ENCODE measurements at regions not wholly inside any gene's neighbourhood (a gene's known extent, or its start where the extent isn't known, plus 50 kb on each side); places are given as distances from the start of the nearest gene placed in this dataset.

GRCh38 chr6:21668795-21669194 lies 75.2 kb downstream of the SOX4 start:
- H3K36me3 ChIP-seq (ENCODE audit: control insufficient read depth in 2 of 2, insufficient read depth in 2 of 2, low read length in 2 of 2): no peaks in the 10 kb centered on the region
- H3K4me1 ChIP-seq (ENCODE audit: control insufficient read depth, insufficient read depth, low read length): peaks cover 27% of the 10 kb centered on the region
- H3K27me3 ChIP-seq (ENCODE audit: control insufficient read depth in 1 of 2, insufficient read depth in 2 of 2, low read length in 2 of 2): peaks cover 21 to 34% of the 10 kb centered on the region in 2 donors
- H3K9ac ChIP-seq (ENCODE audit: low read length in 2 of 2): no peak overlapping the region
- H3K9me3 ChIP-seq (ENCODE audit: control insufficient read depth in 2 of 2, low read length in 2 of 2): no peaks in the 10 kb centered on the region
- H3K27ac ChIP-seq (ENCODE audit: low read length): no peak overlapping the region
- H3K4me3 ChIP-seq (ENCODE audit: low read length in 2 of 2): no peak overlapping the region

- H3K36me3 ChIP-seq (ENCODE audit: control insufficient read depth in 2 of 2, insufficient read depth in 2 of 2, low read length in 2 of 2): no peaks in the 10 kb centered on the region
- H3K27me3 ChIP-seq (ENCODE audit: control insufficient read depth in 1 of 2, insufficient read depth in 2 of 2, low read length in 2 of 2): no peaks in the 10 kb centered on the region
- H3K9me3 ChIP-seq (ENCODE audit: control insufficient read depth in 2 of 2, low read length in 2 of 2): no peaks in the 10 kb centered on the region
- H3K4me3 ChIP-seq (ENCODE audit: low read length in 2 of 2): no peak overlapping the region
- no peak overlapping the region for H3K9ac ChIP-seq (ENCODE audit: low read length in 2 of 2)
- H3K27ac ChIP-seq (ENCODE audit: low read length): no peak overlapping the region
- H3K4me1 ChIP-seq (ENCODE audit: control insufficient read depth, insufficient read depth, low read length): no peaks in the 10 kb centered on the region
Observed at GRCh38 chr6:21676769-21677168, 83.2 kb downstream of the SOX4 start.

DNA sequence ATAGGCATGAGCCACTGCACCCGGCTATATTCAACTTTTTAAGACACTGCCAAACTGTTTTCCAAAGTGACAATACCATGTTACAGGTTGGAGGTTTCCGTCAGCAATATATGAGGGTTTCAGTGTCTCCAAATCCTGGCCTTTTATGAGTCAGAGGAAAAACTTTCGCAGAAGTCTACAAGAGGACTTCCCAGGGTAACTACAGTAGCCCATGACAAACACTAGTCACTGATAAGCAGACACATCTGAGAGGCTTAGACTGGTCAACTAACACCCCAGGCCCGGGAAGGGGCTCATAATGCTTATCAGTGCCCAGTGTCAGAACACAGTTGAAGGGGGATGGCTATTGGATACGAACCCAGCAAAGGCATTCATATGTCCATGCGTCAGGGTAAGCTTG lies 85.4 kb downstream of the SOX4 start:
- Histone ChIP-seq H3K9ac (ENCODE audit: low read length in 2 of 2) (no peak overlapping the region), H3K27ac (ENCODE audit: low read length) (no peak overlapping the region), H3K4me3 (ENCODE audit: low read length in 2 of 2) (no peak overlapping the region), H3K4me1 (ENCODE audit: control insufficient read depth, insufficient read depth, low read length) (no peaks in the 10 kb centered on the region), H3K9me3 (ENCODE audit: control insufficient read depth in 2 of 2, low read length in 2 of 2) (no peaks in the 10 kb centered on the region), H3K36me3 (ENCODE audit: control insufficient read depth in 2 of 2, insufficient read depth in 2 of 2, low read length in 2 of 2) (no peaks in the 10 kb centered on the region), H3K27me3 (ENCODE audit: control insufficient read depth in 1 of 2, insufficient read depth in 2 of 2, low read length in 2 of 2) (no peaks in the 10 kb centered on the region)

DNA sequence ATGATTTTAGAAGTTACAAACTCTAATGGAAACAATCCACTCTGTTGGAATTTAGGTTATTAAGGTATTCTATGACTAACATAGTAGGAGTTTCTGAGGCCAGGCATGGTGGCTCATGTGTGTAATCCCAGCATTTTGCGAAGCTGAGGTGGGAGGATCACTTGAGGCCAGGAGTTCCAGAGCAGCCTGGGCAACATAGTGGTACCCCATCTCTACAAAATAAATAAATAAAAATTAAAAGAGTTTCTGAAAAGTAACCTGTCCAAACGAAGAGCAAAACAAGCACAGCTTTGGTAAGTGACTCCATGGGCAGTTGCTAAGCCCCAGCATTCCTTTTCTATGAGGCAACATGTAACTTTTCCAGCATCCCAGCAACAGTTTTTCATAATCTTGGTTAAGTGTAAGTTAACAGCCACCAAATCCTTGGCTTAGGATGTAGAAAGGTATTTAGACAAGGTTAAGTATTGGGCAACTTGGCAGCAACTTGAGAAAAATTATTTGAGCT lies 86.3 kb downstream of the SOX4 start:
- H3K27me3 ChIP-seq (ENCODE audit: control insufficient read depth in 1 of 2, insufficient read depth in 2 of 2, low read length in 2 of 2): no peaks in the 10 kb centered on the region
- H3K9ac ChIP-seq (ENCODE audit: low read length in 2 of 2): no peak overlapping the region
- H3K9me3 ChIP-seq (ENCODE audit: control insufficient read depth in 2 of 2, low read length in 2 of 2): no peaks in the 10 kb centered on the region
- no peaks in the 10 kb centered on the region for H3K36me3 ChIP-seq (ENCODE audit: control insufficient read depth in 2 of 2, insufficient read depth in 2 of 2, low read length in 2 of 2)
- no peak overlapping the region for H3K4me3 ChIP-seq (ENCODE audit: low read length in 2 of 2)
- no peaks in the 10 kb centered on the region for H3K4me1 ChIP-seq (ENCODE audit: control insufficient read depth, insufficient read depth, low read length)
- H3K27ac ChIP-seq (ENCODE audit: low read length): no peak overlapping the region

GRCh38 chr6:21680611-21681010 lies 87.1 kb downstream of the SOX4 start:
- no peaks in the 10 kb centered on the region for H3K27me3 ChIP-seq (ENCODE audit: control insufficient read depth in 1 of 2, insufficient read depth in 2 of 2, low read length in 2 of 2)
- H3K4me1 ChIP-seq (ENCODE audit: control insufficient read depth, insufficient read depth, low read length): no peaks in the 10 kb centered on the region
- no peaks in the 10 kb centered on the region for H3K36me3 ChIP-seq (ENCODE audit: control insufficient read depth in 2 of 2, insufficient read depth in 2 of 2, low read length in 2 of 2)
- no peak overlapping the region for H3K9ac ChIP-seq (ENCODE audit: low read length in 2 of 2)
- H3K4me3 ChIP-seq (ENCODE audit: low read length in 2 of 2): no peak overlapping the region
- H3K9me3 ChIP-seq (ENCODE audit: control insufficient read depth in 2 of 2, low read length in 2 of 2): no peaks in the 10 kb centered on the region
- H3K27ac ChIP-seq (ENCODE audit: low read length): no peak overlapping the region

- Histone ChIP-seq H3K27me3 (ENCODE audit: control insufficient read depth in 1 of 2, insufficient read depth in 2 of 2, low read length in 2 of 2) (no peaks in the 10 kb centered on the region), H3K9ac (ENCODE audit: low read length in 2 of 2) (no peak overlapping the region), H3K4me1 (ENCODE audit: control insufficient read depth, insufficient read depth, low read length) (no peaks in the 10 kb centered on the region), H3K36me3 (ENCODE audit: control insufficient read depth in 2 of 2, insufficient read depth in 2 of 2, low read length in 2 of 2) (no peaks in the 10 kb centered on the region), H3K27ac (ENCODE audit: low read length) (no peak overlapping the region), H3K9me3 (ENCODE audit: control insufficient read depth in 2 of 2, low read length in 2 of 2) (peaks cover 0 to 8% of the 10 kb centered on the region in 2 donors), H3K4me3 (ENCODE audit: low read length in 2 of 2) (no peak overlapping the region)
Observed at GRCh38 chr6:21690489-21690888, 96.9 kb downstream of the SOX4 start.

DNA sequence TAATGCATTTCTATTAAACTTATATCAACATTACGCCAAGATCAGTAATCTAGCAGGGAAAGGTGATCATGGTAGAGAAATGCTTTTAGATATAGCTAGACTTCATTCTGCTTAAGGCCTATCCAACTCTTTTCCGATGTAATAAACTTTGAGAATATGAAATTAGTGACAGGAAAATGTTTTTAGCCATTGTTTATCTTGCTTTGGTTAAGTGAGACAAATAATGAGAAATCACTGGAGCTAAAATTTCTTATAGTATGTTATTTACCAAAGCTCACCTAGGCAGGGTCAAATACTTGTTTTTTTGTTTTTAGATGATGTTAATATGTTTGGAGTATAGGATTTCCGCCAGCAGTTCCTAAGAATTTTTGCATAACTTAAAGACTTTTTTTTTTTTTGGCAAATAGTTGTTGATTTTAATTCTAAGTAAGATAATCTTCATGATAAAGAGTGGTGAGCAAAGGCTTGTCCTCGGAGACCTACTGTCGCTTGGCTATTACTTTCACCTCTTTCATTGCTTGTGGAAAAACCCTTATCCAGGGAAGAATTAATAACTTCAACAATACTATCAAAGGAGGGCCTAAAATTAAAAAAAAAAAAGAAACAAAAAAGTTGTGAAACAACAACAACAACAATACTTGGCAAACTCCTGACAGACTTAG lies 98.3 kb downstream of the SOX4 start:
- Histone ChIP-seq H3K27ac (ENCODE audit: low read length) (no peak overlapping the region), H3K4me1 (ENCODE audit: control insufficient read depth, insufficient read depth, low read length) (no peaks in the 10 kb centered on the region), H3K9ac (ENCODE audit: low read length in 2 of 2) (no peak overlapping the region), H3K9me3 (ENCODE audit: control insufficient read depth in 2 of 2, low read length in 2 of 2) (peaks cover 0 to 8% of the 10 kb centered on the region in 2 donors), H3K36me3 (ENCODE audit: control insufficient read depth in 2 of 2, insufficient read depth in 2 of 2, low read length in 2 of 2) (no peaks in the 10 kb centered on the region), H3K4me3 (ENCODE audit: low read length in 2 of 2) (no peak overlapping the region), H3K27me3 (ENCODE audit: control insufficient read depth in 1 of 2, insufficient read depth in 2 of 2, low read length in 2 of 2) (no peaks in the 10 kb centered on the region)

DNA sequence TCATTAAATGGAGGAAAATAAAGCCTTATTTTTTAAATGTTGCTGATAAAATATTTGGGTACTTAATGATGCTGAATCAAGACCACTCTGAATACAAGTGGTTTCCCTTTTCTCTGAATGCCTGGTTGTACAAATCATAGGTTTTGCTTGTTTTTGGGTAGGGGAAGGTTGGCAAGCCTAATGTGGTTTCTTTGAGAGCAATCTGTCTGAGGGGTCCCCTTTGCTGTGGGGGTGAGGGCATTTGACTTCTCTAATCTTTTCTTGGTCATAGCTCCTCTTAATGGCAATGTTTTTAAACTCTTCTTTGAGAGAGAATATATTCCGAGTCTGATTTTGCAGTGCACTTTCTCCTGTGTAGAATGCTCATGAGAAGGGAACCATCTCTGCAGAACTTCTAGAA lies 99.2 kb downstream of the SOX4 start:
- Histone ChIP-seq H3K27me3 (ENCODE audit: control insufficient read depth in 1 of 2, insufficient read depth in 2 of 2, low read length in 2 of 2) (no peaks in the 10 kb centered on the region), H3K9ac (ENCODE audit: low read length in 2 of 2) (no peak overlapping the region), H3K4me1 (ENCODE audit: control insufficient read depth, insufficient read depth, low read length) (no peaks in the 10 kb centered on the region), H3K9me3 (ENCODE audit: control insufficient read depth in 2 of 2, low read length in 2 of 2) (peaks cover 0 to 4% of the 10 kb centered on the region in 2 donors), H3K4me3 (ENCODE audit: low read length in 2 of 2) (no peak overlapping the region), H3K36me3 (ENCODE audit: control insufficient read depth in 2 of 2, insufficient read depth in 2 of 2, low read length in 2 of 2) (no peaks in the 10 kb centered on the region), H3K27ac (ENCODE audit: low read length) (no peak overlapping the region)

DNA sequence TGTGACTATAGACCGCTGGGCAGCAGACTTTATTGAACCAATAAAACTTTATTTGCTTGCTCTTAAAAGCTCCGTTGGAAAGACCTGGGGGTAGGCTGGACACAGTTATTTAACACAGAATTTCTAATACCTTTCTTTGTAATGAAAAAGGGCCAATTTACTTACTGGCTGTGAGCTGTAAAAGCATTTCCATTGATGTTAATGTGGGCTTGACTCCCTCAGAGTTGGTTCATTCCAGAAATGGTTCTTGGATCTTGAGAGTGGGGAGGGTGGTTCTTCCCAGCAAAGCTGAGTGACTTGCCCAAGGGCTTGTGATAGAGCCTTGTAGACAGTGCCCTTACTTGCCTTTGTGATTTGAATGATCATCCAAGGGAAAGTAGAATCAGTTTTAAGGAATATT lies 100.6 kb downstream of the SOX4 start:
- no peaks in the 10 kb centered on the region for H3K9me3 ChIP-seq (ENCODE audit: control insufficient read depth in 2 of 2, low read length in 2 of 2)
- H3K36me3 ChIP-seq (ENCODE audit: control insufficient read depth in 2 of 2, insufficient read depth in 2 of 2, low read length in 2 of 2): no peaks in the 10 kb centered on the region

GRCh38 chr6:21707524-21708319 lies 114.2 kb downstream of the SOX4 start:
- H3K36me3 ChIP-seq (ENCODE audit: control insufficient read depth in 2 of 2, insufficient read depth in 2 of 2, low read length in 2 of 2): no peaks in the 10 kb centered on the region
- H3K27ac ChIP-seq (ENCODE audit: low read length): no peak overlapping the region
- H3K9ac ChIP-seq (ENCODE audit: low read length in 2 of 2): no peak overlapping the region
- H3K27me3 ChIP-seq (ENCODE audit: control insufficient read depth in 1 of 2, insufficient read depth in 2 of 2, low read length in 2 of 2): no peaks in the 10 kb centered on the region
- no peaks in the 10 kb centered on the region for H3K9me3 ChIP-seq (ENCODE audit: control insufficient read depth in 2 of 2, low read length in 2 of 2)
- H3K4me1 ChIP-seq (ENCODE audit: control insufficient read depth, insufficient read depth, low read length): no peaks in the 10 kb centered on the region
- H3K4me3 ChIP-seq (ENCODE audit: low read length in 2 of 2): no peak overlapping the region

More for the DNA sequence above, 100.6 kb downstream of the SOX4 start:
- no peaks in the 10 kb centered on the region for H3K27me3 ChIP-seq (ENCODE audit: control insufficient read depth in 1 of 2, insufficient read depth in 2 of 2, low read length in 2 of 2)
- H3K4me1 ChIP-seq (ENCODE audit: control insufficient read depth, insufficient read depth, low read length): no peaks in the 10 kb centered on the region
- no peak overlapping the region for H3K27ac ChIP-seq (ENCODE audit: low read length)
- no peak overlapping the region for H3K9ac ChIP-seq (ENCODE audit: low read length in 2 of 2)
- no peak overlapping the region for H3K4me3 ChIP-seq (ENCODE audit: low read length in 2 of 2)

DNA sequence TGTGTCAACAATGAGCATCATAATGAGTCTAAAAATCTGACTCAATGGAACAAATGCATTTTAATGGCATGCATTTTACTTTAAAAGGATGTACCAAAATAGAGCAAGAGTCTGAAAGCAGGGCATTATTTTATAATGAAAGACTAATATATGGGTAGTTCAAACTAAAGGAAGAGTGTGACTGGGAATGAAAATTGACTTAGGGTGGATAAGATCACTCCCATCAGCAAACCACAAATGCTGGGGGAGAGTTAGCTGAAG lies 114.7 kb downstream of the SOX4 start:
- no peak overlapping the region for H3K27ac ChIP-seq (ENCODE audit: low read length)
- H3K9ac ChIP-seq (ENCODE audit: low read length in 2 of 2): no peak overlapping the region
- no peaks in the 10 kb centered on the region for H3K27me3 ChIP-seq (ENCODE audit: control insufficient read depth in 1 of 2, insufficient read depth in 2 of 2, low read length in 2 of 2)
- H3K4me1 ChIP-seq (ENCODE audit: control insufficient read depth, insufficient read depth, low read length): no peaks in the 10 kb centered on the region
- no peaks in the 10 kb centered on the region for H3K9me3 ChIP-seq (ENCODE audit: control insufficient read depth in 2 of 2, low read length in 2 of 2)
- no peaks in the 10 kb centered on the region for H3K36me3 ChIP-seq (ENCODE audit: control insufficient read depth in 2 of 2, insufficient read depth in 2 of 2, low read length in 2 of 2)
- H3K4me3 ChIP-seq (ENCODE audit: low read length in 2 of 2): no peak overlapping the region

Data from stomach smooth muscle (tissue), 2 donors.